K562 (cell line): ENCODE measurements at regions not wholly inside any gene's neighbourhood (a gene's known extent, or its start where the extent isn't known, plus 50 kb on each side); places are given as distances from the start of the nearest gene placed in this dataset.

ENCODE experiments used
- CEBPZ ChIP-seq: fragments of 150-350 bp; IDR thresholded peaks from 2 replicates; pipeline ENCODE4 v1.6.1; 2014; ENCODE audit warnings: low read depth, mild to moderate bottlenecking, low read length, borderline replicate concordance
- CHD7 ChIP-seq: fragments of 200-600 bp; sonication (generic); IDR thresholded peaks from one replicate; pipeline ENCODE4 v1.6.1; 2012; ENCODE audit warnings: mild to moderate bottlenecking, low read depth, low read length, inconsistent platforms
- FOXM1 ChIP-seq, 2 experiments: fragments of 450-650 bp in 1 of 2; sonication (generic) in 1 of 2; formaldehyde crosslinking in 1 of 2; IDR thresholded peaks; 2 replicates each; pipeline versions ENCODE4 v1.6.1 to v1.9.0; 2017 to 2022; ENCODE audit warnings: low read depth in 2 of 2, mild to moderate bottlenecking in 2 of 2, missing genetic modification reagents in 1 of 2, moderate library complexity in 1 of 2
- KDM1A ChIP-seq, 2 experiments: fragments of 450-650 bp; IDR thresholded peaks; 2 replicates each; pipeline ENCODE4 v1.6.1; 2016; ENCODE audit warnings: mild to moderate bottlenecking in 2 of 2
- KLF16 ChIP-seq: IDR thresholded peaks from 2 replicates; pipeline ENCODE4 v1.6.1; 2016; ENCODE audit warnings: antibody characterized with exemption
- MEIS2 ChIP-seq: fragments of 450-650 bp; IDR thresholded peaks from 2 replicates; pipeline ENCODE4 v1.6.1; 2014; ENCODE audit warnings: mild to moderate bottlenecking; ENCODE audit not compliant: partially characterized antibody
- MIER1 ChIP-seq: fragments of 450-650 bp; IDR thresholded peaks from 2 replicates; pipeline ENCODE4 v1.6.1; 2016; ENCODE audit warnings: antibody characterized with exemption, mild to moderate bottlenecking, low read depth
- PRPF4 ChIP-seq: fragments of 200-400 bp; formaldehyde crosslinking; IDR thresholded peaks from one replicate; pipeline ENCODE4 v1.6.1; 2017; ENCODE audit warnings: low read length, low read depth, mild to moderate bottlenecking; ENCODE audit not compliant: insufficient read depth, poor library complexity, severe bottlenecking
- RAD21 ChIP-seq, 2 experiments: fragments of 250-450 bp in 1 of 2; fragments of 450-650 bp in 1 of 2; sonication (Bioruptor Pico) in 1 of 2; formaldehyde crosslinking in 1 of 2; IDR thresholded peaks in 1 of 2; conservative IDR thresholded peaks in 1 of 2; 2 replicates each; pipeline versions ENCODE4 v1.4.0 to v1.8.0; 2020 to 2022; ENCODE audit warnings: mild to moderate bottlenecking in 2 of 2, moderate library complexity in 1 of 2
- RBBP5 ChIP-seq: fragments of 200-600 bp; sonication (generic); IDR thresholded peaks from 2 replicates; pipeline ENCODE4 v1.6.1; 2012; ENCODE audit warnings: borderline replicate concordance, mild to moderate bottlenecking, low read length, control low read depth, inconsistent platforms; ENCODE audit not compliant: insufficient read depth, poor library complexity, severe bottlenecking
- ZNF644 ChIP-seq: fragments of 200-800 bp; sonication (Bioruptor generic); IDR thresholded peaks from 2 replicates; pipeline ENCODE4 v1.6.1; 2016; ENCODE audit warnings: low read depth, missing genetic modification characterization, missing compliant biosample characterization

GRCh38 chr6:137313928-137314855 lies 95.0 kb upstream of the IFNGR1 start (continued):
- TF ChIP-seq CHD7, result no peak
- peak in 1 of 2 experiments; percentile 57; a peak in 1 of 4 replicates for TF ChIP-seq KDM1A (IDR thresholded peaks at IDR 0.05)
- TF ChIP-seq PRPF4, result no peak
- no peak for TF ChIP-seq ZNF644 (tag)
- TF ChIP-seq MEIS2, result no peak
- TF ChIP-seq RBBP5, result no peak
- peak; percentile 95 to 98 for TF ChIP-seq RAD21 (CRISPR knock-in tag; conservative IDR thresholded peaks at IDR 0.05 in 1 of 2, IDR thresholded peaks at IDR 0.05 in 1 of 2)
- no peak for TF ChIP-seq MIER1
- no peak for TF ChIP-seq CEBPZ
- no peak for TF ChIP-seq KLF16
- TF ChIP-seq FOXM1 (IDR thresholded peaks at IDR 0.05; ENCODE audit: low read depth), result no peak
- no peak for TF ChIP-seq FOXM1 (CRISPR knock-in tag; IDR thresholded peaks at IDR 0.05; ENCODE audit: low read depth)
